Thyroid gland (tissue), 4 donors: ENCODE measurements at regions not wholly inside any gene's neighbourhood (a gene's known extent, or its start where the extent isn't known, plus 50 kb on each side); places are given as distances from the start of the nearest gene placed in this dataset.

Experiments
- CTCF ChIP-seq, 6 experiments: fragments of 200-600 bp in 3 of 6; fragments of 450-650 bp in 3 of 6; sonication (generic) in 3 of 6; IDR thresholded peaks; one replicate each; pipeline ENCODE4 v1.5.1; 2016 to 2019; ENCODE audit warnings: antibody characterized with exemption in 6 of 6, mild to moderate bottlenecking in 2 of 6, inconsistent platforms in 1 of 6, moderate library complexity in 1 of 6
- POLR2A ChIP-seq, 2 donors: fragments of 450-650 bp; IDR thresholded peaks; one replicate each; pipeline ENCODE4 v1.6.1; 2017; ENCODE audit warnings: antibody characterized with exemption in 2 of 2, mild to moderate bottlenecking in 2 of 2, moderate library complexity in 1 of 2

- peak in 1 of 6 experiments; percentile 8 for TF ChIP-seq CTCF (IDR thresholded peaks at IDR 0.05)
- peak in 1 of 2 donors; percentile 46 for TF ChIP-seq POLR2A (IDR thresholded peaks at IDR 0.05)
Measured at GRCh38 chr6:156720691-156721685, 56.2 kb upstream of the ARID1B start.
